GM18907 (cell line): ENCODE measurements at regions not wholly inside any gene's neighbourhood (a gene's known extent, or its start where the extent isn't known, plus 50 kb on each side); places are given as distances from the start of the nearest gene placed in this dataset.
"Not testable (repeated sequence)": the region's sequence is repeated elsewhere in the genome, so short reads cannot be mapped to it uniquely, and the experiment has no call there.

Experiments used
- ATAC-seq: cut with Tn5 transposase; IDR thresholded peaks from one replicate; pipeline ENCODE4 v1.9.1; 2021; ENCODE audit warnings: mild to moderate bottlenecking, moderate library complexity; ENCODE audit not compliant: unreplicated experiment

- ATAC-seq = not testable (repeated sequence)
These were observed 249.8 kb downstream of the CYRIA start for GRCh38 chr2:16415861-16416260.

DNA sequence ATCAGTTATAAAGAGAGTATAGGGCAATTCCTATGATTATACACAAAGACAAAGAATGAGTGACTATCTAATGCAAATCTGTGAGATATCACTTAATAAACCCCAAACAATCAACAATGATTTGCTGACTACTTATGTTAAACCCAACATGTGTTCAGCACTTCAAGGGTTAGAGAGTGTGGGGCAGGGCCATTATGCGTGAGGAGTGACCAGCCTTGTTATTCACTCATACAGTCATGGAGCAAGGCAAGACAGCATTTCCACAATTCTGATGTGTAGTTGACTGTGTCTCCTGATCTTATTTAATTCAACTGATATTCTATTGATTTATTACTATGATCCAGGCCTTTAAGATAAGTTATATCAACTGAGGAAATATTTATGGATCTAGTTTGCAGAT is 251.7 kb downstream of the CYRIA start:
- ATAC-seq = no peak

DNA sequence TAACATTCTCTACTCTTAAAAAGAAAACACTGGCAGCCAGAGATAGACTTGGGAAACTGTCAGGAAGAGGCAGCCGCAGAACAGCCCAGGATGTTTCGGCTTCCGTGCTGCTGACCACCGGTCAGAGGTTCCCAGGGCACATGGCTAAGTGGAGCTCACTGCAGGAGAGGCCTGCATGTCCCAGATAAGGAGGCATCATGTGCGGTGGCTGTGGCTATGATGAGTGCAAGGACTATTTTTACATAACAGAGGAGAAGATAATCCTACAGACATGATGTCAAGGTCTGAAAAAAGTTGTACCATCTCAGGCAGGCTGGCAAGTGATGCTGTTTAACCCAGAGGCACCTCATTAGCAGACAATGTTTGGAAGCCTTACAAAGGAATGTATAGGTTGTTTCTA is 252.3 kb downstream of the CYRIA start:
- no peak for ATAC-seq

DNA sequence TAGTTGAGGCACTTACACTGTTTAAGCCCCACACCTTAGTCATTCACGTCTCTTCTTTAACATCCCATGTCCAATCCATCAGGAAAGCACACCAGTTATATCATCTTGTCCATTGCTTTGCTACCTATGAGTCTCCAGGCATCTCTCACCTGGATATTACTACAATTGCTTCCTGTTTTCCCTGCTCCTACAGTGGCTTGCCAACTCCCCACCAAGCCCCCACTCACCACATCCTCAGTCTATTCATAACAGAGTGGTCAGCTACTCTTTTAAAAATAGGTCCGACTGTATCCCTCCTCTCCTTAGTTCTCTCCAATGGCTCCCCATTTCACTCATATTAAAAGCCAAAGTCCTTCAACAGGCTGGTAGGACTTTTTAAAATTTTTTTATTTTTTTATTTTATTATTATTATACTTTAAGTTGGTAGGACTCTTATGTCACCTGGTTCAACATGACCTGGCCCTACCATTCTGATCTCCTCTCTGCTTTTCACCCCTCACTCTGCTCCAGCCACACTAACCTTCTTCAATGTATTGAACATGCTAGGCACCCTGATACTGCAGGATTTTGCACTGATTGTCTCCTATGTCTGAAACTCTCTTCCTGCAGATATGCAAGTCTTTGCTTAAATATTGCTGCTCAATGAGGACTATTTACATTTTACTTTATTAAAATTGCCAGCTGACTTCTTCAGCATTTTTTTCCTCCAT is 253.2 kb downstream of the CYRIA start:
- ATAC-seq = no peak

GRCh38 chr2:16411788-16412187 is 253.8 kb downstream of the CYRIA start:
- no peak for ATAC-seq

GRCh38 chr2:16409849-16410248 is 255.8 kb downstream of the CYRIA start:
- ATAC-seq = no peak

GRCh38 chr2:16409006-16409390 is 256.6 kb downstream of the CYRIA start:
- no peak for ATAC-seq

DNA sequence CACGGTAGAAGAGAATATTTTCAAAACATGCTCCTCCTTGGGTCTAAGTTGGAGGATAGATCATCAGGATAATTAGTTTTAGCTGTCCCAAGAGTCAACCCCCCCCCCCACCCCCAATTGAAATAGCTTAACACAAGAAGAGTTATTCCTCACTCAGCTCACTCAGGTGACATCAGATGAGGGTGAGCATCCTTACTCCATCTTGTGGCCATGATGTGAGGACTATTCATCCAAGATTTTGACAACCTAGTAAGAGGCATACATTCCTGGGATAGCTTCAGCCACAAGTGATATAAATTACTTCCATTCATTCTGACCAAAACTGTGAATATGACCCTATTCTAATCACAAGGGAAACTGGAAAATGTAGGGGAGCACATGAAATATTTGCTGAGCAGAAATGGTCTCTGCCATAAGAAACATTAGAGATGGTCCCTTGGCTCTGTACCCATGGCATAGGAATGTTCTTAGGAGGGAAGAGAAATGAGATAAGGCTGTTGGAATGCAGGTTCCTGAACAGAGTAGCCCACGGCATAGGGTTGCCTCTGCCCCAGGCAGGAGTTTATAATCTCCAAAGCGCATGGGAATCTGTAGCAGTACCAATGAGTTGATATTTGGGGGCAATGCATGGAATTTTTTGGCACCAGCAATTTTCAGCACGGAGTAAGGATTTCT is 257.2 kb downstream of the CYRIA start:
- no peak for ATAC-seq

GRCh38 chr2:16407358-16407757 is 258.3 kb downstream of the CYRIA start:
- no peak for ATAC-seq

- no peak for ATAC-seq
These were observed 258.9 kb downstream of the CYRIA start for GRCh38 chr2:16406496-16407289.

- no peak for ATAC-seq
These were observed 260.1 kb downstream of the CYRIA start for GRCh38 chr2:16405551-16405950.

DNA sequence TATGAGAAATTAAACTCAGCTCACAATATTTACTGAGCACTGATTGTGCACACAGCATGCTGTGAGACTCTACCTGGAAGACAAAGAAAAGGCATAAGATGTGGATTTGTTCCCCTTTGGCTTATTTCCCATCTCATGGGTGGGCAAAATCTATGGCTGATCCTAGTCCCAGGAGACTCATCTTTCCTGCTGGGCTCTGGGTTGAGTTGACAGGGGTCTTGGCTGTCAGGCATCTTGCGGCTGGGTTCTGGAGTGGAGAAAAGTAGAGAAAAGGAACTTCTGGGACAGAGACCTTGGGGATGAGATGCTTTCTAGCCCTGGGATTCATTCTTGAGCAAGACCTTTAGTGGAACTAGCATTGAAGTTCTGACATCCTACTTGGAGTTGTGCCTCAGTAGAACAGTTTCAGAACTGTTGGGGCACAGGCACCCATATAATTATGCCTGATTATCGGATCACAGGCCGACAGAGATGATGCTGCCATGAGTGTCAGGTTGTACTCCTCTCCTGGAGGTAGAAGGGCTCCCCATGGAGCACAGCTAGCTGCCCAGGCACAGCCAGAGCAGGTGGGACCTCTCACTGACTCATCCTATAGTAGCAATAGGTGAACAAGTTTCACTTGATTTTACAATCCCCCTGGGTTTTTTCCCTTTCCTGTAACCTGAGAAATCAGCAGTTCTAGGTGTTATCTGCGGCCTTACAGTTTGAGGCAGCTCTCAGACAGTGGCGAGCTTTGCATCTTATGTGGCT is 260.9 kb downstream of the CYRIA start:
- ATAC-seq = no peak

DNA sequence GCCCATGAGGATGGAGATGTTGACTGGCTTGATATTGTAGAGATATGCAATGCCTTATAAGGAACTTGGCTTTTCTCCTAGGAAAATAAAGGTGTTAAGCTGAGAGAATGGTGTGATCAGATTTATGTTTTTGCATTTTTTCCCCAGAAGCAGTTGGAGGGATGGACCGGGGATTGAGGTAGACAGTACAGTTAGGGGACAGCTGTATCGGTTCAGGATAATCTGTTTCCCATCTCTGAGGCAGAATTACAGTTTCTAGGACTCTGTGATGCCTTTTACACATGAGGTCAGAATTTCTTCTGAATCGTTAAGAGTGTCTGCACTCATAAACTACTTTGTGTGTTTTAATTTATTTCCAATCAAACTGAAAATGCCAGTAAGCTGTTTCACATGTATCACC is 261.5 kb downstream of the CYRIA start:
- no peak for ATAC-seq

- no peak for ATAC-seq
These were observed 262.7 kb downstream of the CYRIA start for GRCh38 chr2:16402891-16403290.

DNA sequence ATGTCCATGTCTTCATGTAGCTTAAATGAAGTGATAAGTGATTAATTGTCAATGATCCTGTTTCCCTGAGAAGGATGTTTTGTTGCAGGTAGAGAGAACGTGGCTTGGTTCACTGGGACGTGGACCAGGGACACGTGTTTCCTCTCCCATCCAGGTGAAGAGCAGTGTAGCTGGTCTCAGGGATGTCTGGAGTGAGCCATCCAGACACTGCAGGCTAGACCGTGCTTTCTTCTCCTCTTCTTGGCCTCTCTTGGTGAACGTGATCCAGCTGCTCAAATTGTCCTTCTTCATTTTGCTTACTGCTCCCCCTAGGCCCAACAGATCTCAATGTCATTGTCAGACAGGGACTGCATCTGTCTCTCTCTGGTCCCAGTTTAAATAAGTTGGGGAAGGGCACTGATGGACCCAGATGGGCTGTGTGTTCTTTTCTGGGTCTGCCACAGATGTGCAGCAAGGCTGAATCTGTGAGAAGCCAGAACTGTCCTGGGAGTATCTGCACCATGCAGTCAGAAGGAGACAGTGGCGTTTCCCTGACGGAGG is 263.8 kb downstream of the CYRIA start:
- ATAC-seq = no peak

GRCh38 chr2:16400127-16400623 is 265.5 kb downstream of the CYRIA start:
- ATAC-seq = no peak

DNA sequence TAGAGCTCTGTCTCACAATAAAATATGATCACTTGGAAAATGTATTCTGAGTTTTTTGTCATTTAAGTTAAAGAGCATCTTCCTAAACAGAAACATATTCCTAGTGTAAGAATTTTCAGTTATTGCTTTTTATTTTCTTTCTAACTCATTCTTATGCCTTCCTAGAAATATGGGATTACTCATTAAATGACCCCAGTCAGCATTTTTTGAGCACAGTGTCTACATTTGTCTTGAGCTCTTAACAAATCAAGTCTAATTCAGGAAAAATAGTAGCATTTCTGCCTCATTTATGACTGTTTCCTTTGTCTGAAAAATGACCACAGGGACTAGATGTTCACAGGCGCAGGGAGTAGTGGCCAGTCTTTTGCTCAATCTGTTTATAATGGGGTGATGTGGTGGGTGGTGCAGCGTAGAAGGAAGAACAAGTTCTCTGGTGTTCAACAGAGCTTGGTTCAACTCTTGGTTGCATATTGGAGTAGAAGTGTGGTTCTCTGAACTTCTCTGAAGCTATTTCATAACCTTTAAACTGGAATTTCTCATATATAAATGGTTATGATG is 267.1 kb downstream of the CYRIA start:
- no peak for ATAC-seq

DNA sequence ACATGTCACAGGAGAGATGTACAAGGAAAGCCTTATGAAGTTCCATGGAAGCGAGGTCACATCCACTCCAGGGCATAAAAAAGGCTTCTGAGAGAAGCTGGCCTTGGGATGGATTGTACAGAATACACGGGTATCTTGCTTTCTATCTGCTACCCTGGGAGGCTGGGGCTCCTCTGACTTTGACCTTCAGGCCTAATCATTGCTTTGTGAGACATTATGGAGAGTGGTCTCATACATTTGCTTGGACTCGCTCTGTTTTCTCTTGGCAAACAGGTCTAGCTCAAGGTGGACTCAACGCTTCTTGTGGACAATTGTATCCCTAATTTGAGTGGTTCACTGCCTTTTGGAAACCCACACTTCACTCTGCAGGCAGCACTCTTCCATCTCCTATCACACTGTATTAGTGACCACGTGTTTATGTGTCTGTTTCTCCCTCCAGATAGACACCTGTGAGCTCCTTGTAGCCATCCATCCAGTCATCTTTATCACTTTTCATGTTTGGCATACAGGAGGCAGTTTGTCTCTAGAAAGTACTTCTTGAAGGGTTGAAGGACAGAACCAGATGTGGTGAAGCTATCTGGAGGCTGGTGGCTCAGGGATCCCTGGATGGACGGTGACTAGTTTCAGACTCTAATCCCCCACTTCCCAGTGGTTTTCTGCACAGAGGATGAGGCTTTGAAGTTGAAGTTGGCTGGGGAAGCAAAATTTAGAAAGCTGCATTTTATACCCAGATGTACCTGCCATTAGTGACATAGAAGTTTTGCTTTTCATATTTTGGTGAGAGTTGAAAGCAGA is 267.8 kb downstream of the CYRIA start:
- no peak for ATAC-seq

DNA sequence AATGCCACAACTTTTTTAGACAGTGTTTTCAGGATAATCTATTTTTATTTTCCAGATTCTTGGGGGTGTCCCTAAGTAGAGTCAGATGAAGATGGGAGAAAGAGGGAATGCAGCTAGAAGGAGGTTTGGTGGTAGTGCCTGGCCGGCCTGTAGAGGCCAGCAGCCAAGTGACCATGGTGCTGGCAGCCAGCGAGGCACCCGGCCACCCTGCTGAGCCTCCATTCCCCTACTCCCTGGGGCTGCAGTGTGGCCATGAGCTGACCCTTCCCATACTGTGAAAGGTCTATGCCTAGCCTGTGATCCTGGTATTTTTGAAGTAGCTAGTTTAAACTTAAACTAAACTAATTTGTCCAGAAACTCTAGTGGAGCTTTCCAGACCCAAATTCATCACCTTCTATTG is 268.6 kb downstream of the CYRIA start:
- ATAC-seq = no peak

DNA sequence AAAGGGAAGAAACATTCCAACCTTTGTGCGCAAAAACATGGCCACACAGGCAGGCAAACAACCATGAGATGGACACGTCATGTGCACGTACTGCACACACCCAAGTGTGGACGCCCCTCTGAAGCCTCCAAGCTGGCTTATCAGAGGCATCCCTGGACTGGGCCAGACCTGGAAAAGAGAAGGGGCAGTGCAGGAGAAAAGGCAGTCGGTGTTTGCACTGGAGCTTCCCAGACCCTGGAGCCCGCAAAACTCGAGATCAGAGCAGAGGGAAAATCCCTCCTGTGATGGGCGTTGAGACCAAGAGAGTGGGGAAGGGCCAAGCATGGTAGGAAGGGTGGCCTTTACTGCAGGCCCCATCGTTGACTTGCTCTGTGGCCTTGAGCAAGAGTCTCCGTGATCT is 269.5 kb downstream of the CYRIA start:
- no peak for ATAC-seq
